Nephron (organoid): ENCODE measurements at regions not wholly inside any gene's neighbourhood (a gene's known extent, or its start where the extent isn't known, plus 50 kb on each side); places are given as distances from the start of the nearest gene placed in this dataset.
A peak's percentile ranks its signal among the peaks of the same experiment; 100 is the strongest.

Source experiments
- H3K27ac Mint-ChIP-seq, 3 experiments: 2 replicates each; pipeline ENCODE4 v1.8.0; 2020; ENCODE audit warnings: mixed read lengths in 3 of 3, mild to moderate bottlenecking in 2 of 3, moderate library complexity in 1 of 3
- H3K27me3 Mint-ChIP-seq: 2 replicates; pipeline ENCODE4 v1.8.0; 2021; ENCODE audit warnings: low read depth, mild to moderate bottlenecking, moderate library complexity, mixed read lengths
- H3K36me3 Mint-ChIP-seq: 2 replicates; pipeline ENCODE4 v1.8.0; 2020; ENCODE audit warnings: low read depth, mixed read lengths
- H3K4me1 Mint-ChIP-seq: 2 replicates; pipeline ENCODE4 v1.8.0; 2020; ENCODE audit warnings: mixed read lengths
- H3K4me3 Mint-ChIP-seq, 3 experiments: 2 replicates each; pipeline ENCODE4 v1.8.0; 2020; ENCODE audit warnings: mild to moderate bottlenecking in 3 of 3, mixed read lengths in 3 of 3, moderate library complexity in 2 of 3
- H3K9me3 Mint-ChIP-seq: 2 replicates; pipeline ENCODE4 v1.8.0; 2020; ENCODE audit warnings: mixed read lengths
- CTCF ChIP-seq, 3 experiments: fragments of 200-600 bp; sonication (generic); IDR thresholded peaks; one replicate each; pipeline ENCODE4 v1.5.0; 2021; ENCODE audit warnings: antibody characterized with exemption in 3 of 3; ENCODE audit not compliant: unreplicated experiment in 3 of 3

GRCh38 chr9:71624728-71625127 lies 143.6 kb downstream of the CEMIP2 start:
- Mint-ChIP-seq H3K4me3 (no peak overlapping the region), H3K4me1 (no peaks in the 10 kb centered on the region), H3K27me3 (peaks cover 3% of the 10 kb centered on the region), H3K36me3 (no peaks in the 10 kb centered on the region), H3K9me3 (no peaks in the 10 kb centered on the region), H3K27ac (no peak overlapping the region)
- TF ChIP-seq CTCF (IDR thresholded peaks at IDR 0.05; ENCODE audit: unreplicated experiment in 3 of 3): peak in 1 of 3 experiments; percentile 10

- H3K9me3 Mint-ChIP-seq: peaks cover 9% of the 10 kb centered on the region
- no peaks in the 10 kb centered on the region for H3K27me3 Mint-ChIP-seq
- TF ChIP-seq CTCF (IDR thresholded peaks at IDR 0.05; ENCODE audit: unreplicated experiment in 3 of 3): no peak
- H3K4me1 Mint-ChIP-seq: no peaks in the 10 kb centered on the region
- no peaks in the 10 kb centered on the region for H3K36me3 Mint-ChIP-seq
- H3K4me3 Mint-ChIP-seq: no peak overlapping the region
- no peak overlapping the region for H3K27ac Mint-ChIP-seq
These were observed 147.6 kb downstream of the CEMIP2 start for GRCh38 chr9:71620746-71621145.

- Mint-ChIP-seq H3K4me3 (no peak overlapping the region), H3K36me3 (no peaks in the 10 kb centered on the region), H3K27ac (no peak overlapping the region), H3K9me3 (peaks cover 9% of the 10 kb centered on the region), H3K27me3 (no peaks in the 10 kb centered on the region), H3K4me1 (no peaks in the 10 kb centered on the region)
- TF ChIP-seq CTCF (IDR thresholded peaks at IDR 0.05; ENCODE audit: unreplicated experiment in 3 of 3): no peak
These were observed 148.0 kb downstream of the CEMIP2 start for GRCh38 chr9:71620331-71620730.

- Mint-ChIP-seq H3K4me3 (no peak overlapping the region), H3K27ac (no peak overlapping the region), H3K9me3 (peaks cover 9% of the 10 kb centered on the region), H3K4me1 (no peaks in the 10 kb centered on the region), H3K36me3 (no peaks in the 10 kb centered on the region), H3K27me3 (no peaks in the 10 kb centered on the region)
- no peak for TF ChIP-seq CTCF (IDR thresholded peaks at IDR 0.05; ENCODE audit: unreplicated experiment in 3 of 3)
These were observed 148.4 kb downstream of the CEMIP2 start for GRCh38 chr9:71619926-71620325.

GRCh38 chr9:71614409-71615010 lies 153.8 kb downstream of the CEMIP2 start:
- Mint-ChIP-seq H3K27ac (no peak overlapping the region), H3K4me3 (no peak overlapping the region), H3K9me3 (peaks cover 15% of the 10 kb centered on the region), H3K4me1 (no peaks in the 10 kb centered on the region), H3K36me3 (no peaks in the 10 kb centered on the region), H3K27me3 (no peaks in the 10 kb centered on the region)
- no peak for TF ChIP-seq CTCF (IDR thresholded peaks at IDR 0.05; ENCODE audit: unreplicated experiment in 3 of 3)

GRCh38 chr9:71612889-71613288 lies 155.4 kb downstream of the CEMIP2 start:
- Mint-ChIP-seq H3K27me3 (no peaks in the 10 kb centered on the region), H3K4me1 (no peaks in the 10 kb centered on the region), H3K4me3 (no peak overlapping the region), H3K36me3 (no peaks in the 10 kb centered on the region), H3K27ac (no peak overlapping the region), H3K9me3 (peaks cover 15% of the 10 kb centered on the region)
- no peak for TF ChIP-seq CTCF (IDR thresholded peaks at IDR 0.05; ENCODE audit: unreplicated experiment in 3 of 3)
